OCI-LY1 (cell line): ENCODE measurements at regions not wholly inside any gene's neighbourhood (a gene's known extent, or its start where the extent isn't known, plus 50 kb on each side); places are given as distances from the start of the nearest gene placed in this dataset.

Experiments
- H2AFZ ChIP-seq: fragments of 200-600 bp; sonication (generic), shearing (Covaris generic); 2 replicates; pipeline ENCODE4 v1.6.0; 2014; ENCODE audit warnings: antibody characterized with exemption, mild to moderate bottlenecking, low read length
- H3F3A ChIP-seq: fragments of 200-600 bp; sonication (generic), shearing (Covaris generic); 2 replicates; pipeline ENCODE4 v1.6.0; 2014; ENCODE audit warnings: mild to moderate bottlenecking, antibody characterized with exemption, low read length, moderate library complexity; ENCODE audit not compliant: insufficient read depth
- H3K27ac ChIP-seq: fragments of 200-600 bp; sonication (generic); 2 replicates; pipeline ENCODE4 v1.5.1; 2014; ENCODE audit warnings: low read length, mixed run types, mild to moderate bottlenecking, low read depth; ENCODE audit not compliant: poor library complexity, severe bottlenecking
- H3K27me3 ChIP-seq: fragments of 200-600 bp; sonication (generic); 2 replicates; pipeline ENCODE4 v1.6.0; 2014; ENCODE audit warnings: antibody characterized with exemption, mild to moderate bottlenecking, low read length, moderate library complexity; ENCODE audit not compliant: insufficient read depth
- H3K36me3 ChIP-seq: fragments of 200-600 bp; sonication (generic); 2 replicates; pipeline ENCODE4 v1.6.1; 2014; ENCODE audit warnings: mild to moderate bottlenecking, antibody characterized with exemption, low read length, moderate library complexity, mixed read lengths; ENCODE audit not compliant: insufficient read depth
- H3K4me1 ChIP-seq: fragments of 200-600 bp; sonication (generic); 2 replicates; pipeline ENCODE4 v1.5.1; 2014; ENCODE audit warnings: mild to moderate bottlenecking, low read length, moderate library complexity; ENCODE audit not compliant: insufficient read depth, severe bottlenecking
- H3K4me2 ChIP-seq: fragments of 200-600 bp; sonication (generic), shearing (Covaris generic); 2 replicates; pipeline ENCODE4 v1.6.1; 2014; ENCODE audit warnings: low read length
- H3K4me3 ChIP-seq: fragments of 200-600 bp; sonication (generic); 2 replicates; pipeline ENCODE4 v1.5.1; 2014; ENCODE audit warnings: low read length, low read depth, mild to moderate bottlenecking, mixed read lengths; ENCODE audit not compliant: poor library complexity, severe bottlenecking
- H3K79me2 ChIP-seq: fragments of 200-600 bp; shearing (Covaris generic); 2 replicates; pipeline ENCODE4 v1.6.1; 2016; ENCODE audit warnings: mixed run types, low read length, mixed read lengths; ENCODE audit not compliant: insufficient read depth
- H3K9ac ChIP-seq: fragments of 200-600 bp; sonication (generic), shearing (Covaris generic); 2 replicates; pipeline ENCODE4 v1.6.1; 2014; ENCODE audit warnings: mild to moderate bottlenecking, low read length, mixed read lengths
- H3K9me2 ChIP-seq: fragments of 200-600 bp; sonication (generic), shearing (Covaris generic); 2 replicates; pipeline ENCODE4 v1.6.1; 2014; ENCODE audit warnings: low read depth, mild to moderate bottlenecking, low read length, mixed read lengths
- H3K9me3 ChIP-seq: fragments of 200-600 bp; shearing (Covaris generic); 2 replicates; pipeline ENCODE4 v1.6.1; 2014; ENCODE audit warnings: low read length, mixed read lengths
- H4K20me1 ChIP-seq: fragments of 200-600 bp; sonication (generic), shearing (Covaris generic); 2 replicates; pipeline ENCODE4 v1.6.0; 2016; ENCODE audit warnings: mild to moderate bottlenecking, low read length; ENCODE audit not compliant: insufficient read depth
- CTCF ChIP-seq: fragments of 200-600 bp; sonication (generic), shearing (Covaris generic); IDR thresholded peaks from 2 replicates; pipeline ENCODE4 v1.5.1; 2017; ENCODE audit warnings: mild to moderate bottlenecking, antibody characterized with exemption, low read length, moderate library complexity, mixed read lengths
- EZH2 ChIP-seq: fragments of 200-600 bp; sonication (generic), shearing (Covaris generic); IDR thresholded peaks from 2 replicates; pipeline ENCODE4 v1.8.0; 2017; ENCODE audit warnings: borderline replicate concordance, mixed run types, mild to moderate bottlenecking, antibody characterized with exemption, low read length, moderate library complexity, mixed read lengths

- H3K27ac ChIP-seq, result peak overlapping the region; percentile 60
- H3F3A ChIP-seq, result no peaks in the 10 kb centered on the region
- H3K9me3 ChIP-seq, result no peaks in the 10 kb centered on the region
- H3K4me3 ChIP-seq, result no peak overlapping the region
- no peak for TF ChIP-seq CTCF
- TF ChIP-seq EZH2, result no peak
- H3K4me2 ChIP-seq, result no peak overlapping the region
- no peaks in the 10 kb centered on the region for H4K20me1 ChIP-seq
- no peaks in the 10 kb centered on the region for H3K36me3 ChIP-seq
- H3K9me2 ChIP-seq, result no peaks in the 10 kb centered on the region
- peaks cover 17% of the 10 kb centered on the region for H3K4me1 ChIP-seq
- no peak overlapping the region for H3K9ac ChIP-seq
- no peaks in the 10 kb centered on the region for H3K27me3 ChIP-seq
- no peak overlapping the region; the same call in 1 of the 2 replicates for H2AFZ ChIP-seq
- H3K79me2 ChIP-seq, result no peaks in the 10 kb centered on the region
Observed at GRCh38 chr9:22170556-22170955, 161.5 kb upstream of the CDKN2B start.

- H4K20me1 ChIP-seq, result no peaks in the 10 kb centered on the region
- H3K4me2 ChIP-seq, result no peak overlapping the region
- peaks cover 17% of the 10 kb centered on the region for H3K4me1 ChIP-seq
- H3K36me3 ChIP-seq, result no peaks in the 10 kb centered on the region
- H3K79me2 ChIP-seq, result no peaks in the 10 kb centered on the region
- H3K27ac ChIP-seq, result peak overlapping the region; percentile 60
- H3K9me3 ChIP-seq, result no peaks in the 10 kb centered on the region
- H3K9me2 ChIP-seq, result no peaks in the 10 kb centered on the region
- H3K27me3 ChIP-seq, result no peaks in the 10 kb centered on the region
- H3F3A ChIP-seq, result no peaks in the 10 kb centered on the region
- H2AFZ ChIP-seq, result no peak overlapping the region
- no peak overlapping the region for H3K9ac ChIP-seq
- TF ChIP-seq EZH2 (no peak), CTCF (no peak)
- no peak overlapping the region for H3K4me3 ChIP-seq
Observed at GRCh38 chr9:22170990-22171670, 162.0 kb upstream of the CDKN2B start.

- no peaks in the 10 kb centered on the region for H3F3A ChIP-seq
- no peak overlapping the region for H2AFZ ChIP-seq
Observed at GRCh38 chr9:22171691-22172090, 162.6 kb upstream of the CDKN2B start.

More at GRCh38 chr9:22171691-22172090, 162.6 kb upstream of the CDKN2B start:
- H3K4me2 ChIP-seq, result no peak overlapping the region
- no peak overlapping the region for H3K9ac ChIP-seq
- no peaks in the 10 kb centered on the region for H3K9me2 ChIP-seq
- peaks cover 17% of the 10 kb centered on the region for H3K4me1 ChIP-seq
- H4K20me1 ChIP-seq, result no peaks in the 10 kb centered on the region
- no peaks in the 10 kb centered on the region for H3K27me3 ChIP-seq
- no peaks in the 10 kb centered on the region for H3K9me3 ChIP-seq
- no peak overlapping the region for H3K4me3 ChIP-seq
- no peaks in the 10 kb centered on the region for H3K79me2 ChIP-seq
- TF ChIP-seq CTCF (no peak), EZH2 (no peak)
- no peaks in the 10 kb centered on the region for H3K36me3 ChIP-seq
- H3K27ac ChIP-seq, result no peak overlapping the region
